Lower leg skin (tissue), 4 donors: ENCODE measurements at regions not wholly inside any gene's neighbourhood (a gene's known extent, or its start where the extent isn't known, plus 50 kb on each side); places are given as distances from the start of the nearest gene placed in this dataset.

Experiments
- DNase-seq, 2 donors: peaks; one replicate each; pipeline ENCODE4 v3.0.0-alpha.2; 2019; ENCODE audit warnings: low spot score in 2 of 2
- H3K4me3 ChIP-seq: fragments of 200-600 bp; sonication (generic); 2 replicates; pipeline ENCODE4 v1.5.1; 2017; ENCODE audit warnings: mild to moderate bottlenecking, low read depth; ENCODE audit not compliant: poor library complexity, severe bottlenecking
- CTCF ChIP-seq, 3 donors: fragments of 450-650 bp; IDR thresholded peaks; one replicate each; pipeline ENCODE4 v1.5.1; 2016; ENCODE audit warnings: antibody characterized with exemption in 3 of 3, mild to moderate bottlenecking in 3 of 3, moderate library complexity in 2 of 3
- POLR2A ChIP-seq, 2 donors: fragments of 450-650 bp; IDR thresholded peaks; one replicate each; pipeline ENCODE4 v1.6.1; 2016 to 2017; ENCODE audit warnings: antibody characterized with exemption in 2 of 2, mild to moderate bottlenecking in 1 of 2, moderate library complexity in 1 of 2
- WGBS, 2 donors: methylation state at CpG; one replicate each; pipeline ENCODE4 v1.1.5; 2018; 5-methylcytosine and 5-hydroxymethylcytosine counted together
- intact Hi-C: fragments of 100-400 bp; cut with DNase I; formaldehyde crosslinking; loops from one replicate; pipeline ENCODE4 v1.15.0; 2023; ENCODE audit warnings: low total_unique reads

DNA sequence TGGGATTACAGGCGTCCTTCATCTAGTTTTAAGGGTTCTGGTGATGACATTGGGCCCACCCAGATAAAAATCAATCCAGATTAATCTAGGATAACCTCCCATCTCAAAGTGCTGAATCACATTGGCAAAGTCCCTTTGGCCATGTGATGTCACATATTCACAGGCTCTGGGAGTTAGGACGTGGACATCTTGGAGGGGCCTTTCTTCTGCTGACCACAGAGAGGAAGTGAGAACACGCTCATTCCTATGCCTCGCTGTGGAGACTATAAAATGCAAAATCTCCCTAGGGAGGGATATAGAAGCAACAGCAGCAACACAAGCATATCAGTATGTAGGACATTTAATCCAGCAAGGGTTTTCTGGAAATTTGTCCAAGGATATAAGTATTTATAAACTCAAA lies 266.0 kb upstream of the PITRM1 start:
- H3K4me3 ChIP-seq: no peak overlapping the region
- intact Hi-C loops: no loop called here
- WGBS, 2 donors: 87 to 91% methylated on average over 4 of the region's 4 CpGs
- no peak for DNase-seq
- no peak for TF ChIP-seq CTCF (IDR thresholded peaks at IDR 0.05)
- no peak for TF ChIP-seq POLR2A (IDR thresholded peaks at IDR 0.05)

DNA sequence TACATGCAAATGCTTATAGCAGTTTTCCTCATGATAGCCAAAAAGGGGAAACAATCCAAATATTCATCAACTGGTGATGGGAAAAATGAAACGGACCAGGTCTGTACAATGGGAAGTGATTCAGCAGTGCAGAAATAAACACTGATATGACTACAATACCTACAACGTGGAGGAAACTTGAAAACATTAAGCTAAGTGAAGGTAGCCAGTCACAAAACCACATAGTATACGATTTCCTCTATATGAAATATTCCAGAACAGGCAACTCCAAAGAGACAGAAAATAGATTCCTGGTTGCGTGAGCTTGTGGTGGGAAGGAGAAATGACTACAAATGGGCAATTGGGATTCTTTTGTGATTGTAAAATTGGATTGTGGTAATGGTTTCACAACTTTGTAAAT lies 263.1 kb upstream of the PITRM1 start:
- no peak for TF ChIP-seq CTCF (IDR thresholded peaks at IDR 0.05)
- no peak for TF ChIP-seq POLR2A (IDR thresholded peaks at IDR 0.05)
- 65 to 71% methylated on average over 4 of the region's 4 CpGs for WGBS, 2 donors
- intact Hi-C loops: no loop called here
- DNase-seq: no peak
- no peak overlapping the region for H3K4me3 ChIP-seq

- no peak overlapping the region for H3K4me3 ChIP-seq
- 80 to 88% methylated on average over 6 of the region's 6 CpGs for WGBS, 2 donors
- TF ChIP-seq CTCF (IDR thresholded peaks at IDR 0.05): no peak
- TF ChIP-seq POLR2A (IDR thresholded peaks at IDR 0.05): no peak
- DNase-seq: peak in 1 of 2 donors; percentile 54
- intact Hi-C loops: no loop called here
Measured at GRCh38 chr10:3433988-3434387, 261.4 kb upstream of the PITRM1 start.

DNA sequence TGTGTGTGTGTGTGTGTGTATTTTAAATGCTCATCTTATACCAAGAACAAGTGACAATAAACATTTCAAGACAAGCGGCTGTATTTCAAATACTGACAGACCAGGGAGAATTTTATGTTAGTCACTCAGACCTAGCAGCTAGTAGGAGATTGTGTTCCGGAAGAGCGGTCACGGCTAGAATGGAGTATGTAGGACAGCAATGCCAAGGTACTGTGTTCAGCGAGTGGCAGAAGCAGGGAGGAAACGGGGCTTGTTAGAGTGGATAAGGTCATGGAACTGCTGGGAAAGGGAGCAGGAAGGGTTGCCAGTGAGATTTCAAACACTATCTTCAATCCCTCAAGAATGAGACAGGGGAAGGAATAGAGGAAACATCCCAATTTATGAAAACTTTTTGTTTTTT lies 260.5 kb upstream of the PITRM1 start:
- intact Hi-C loops: no loop called here
- TF ChIP-seq POLR2A (IDR thresholded peaks at IDR 0.05): no peak
- no peak for TF ChIP-seq CTCF (IDR thresholded peaks at IDR 0.05)
- DNase-seq: no peak
- WGBS, 2 donors: 91 to 94% methylated on average over 6 of the region's 6 CpGs
- no peak overlapping the region for H3K4me3 ChIP-seq

GRCh38 chr10:3432081-3432825 lies 259.7 kb upstream of the PITRM1 start:
- TF ChIP-seq CTCF (IDR thresholded peaks at IDR 0.05) (no peak), POLR2A (IDR thresholded peaks at IDR 0.05) (no peak)
- no peak for DNase-seq
- intact Hi-C loops: no loop called here
- 89 to 90% methylated on average over 4 of the region's 4 CpGs for WGBS, 2 donors
- H3K4me3 ChIP-seq: no peak overlapping the region

DNA sequence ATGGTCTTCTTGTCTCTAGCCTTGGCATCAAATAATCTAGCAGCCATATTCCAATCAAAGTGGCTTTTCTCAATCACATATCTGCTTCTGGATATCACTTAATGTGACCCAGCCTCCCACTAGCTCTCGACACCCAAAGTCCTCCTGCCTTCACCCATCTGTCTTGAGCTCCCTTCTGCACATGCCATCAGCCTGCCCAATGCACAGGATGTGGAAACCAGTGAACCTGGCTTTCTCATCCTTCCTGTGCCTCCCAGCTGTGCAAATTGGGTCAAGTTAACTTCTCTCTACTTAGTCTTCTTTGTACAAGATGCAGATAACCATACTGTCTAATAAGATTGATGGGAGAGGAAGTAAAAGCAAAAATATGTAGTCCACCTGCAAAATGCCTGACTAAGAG lies 257.9 kb upstream of the PITRM1 start:
- WGBS, 2 donors: 92 to 100% methylated on average over 1 of the region's 1 CpG
- no peak for DNase-seq
- intact Hi-C loops: no loop called here
- H3K4me3 ChIP-seq: no peak overlapping the region
- TF ChIP-seq CTCF (IDR thresholded peaks at IDR 0.05): no peak
- no peak for TF ChIP-seq POLR2A (IDR thresholded peaks at IDR 0.05)
